ENCODE measurements at regions not wholly inside any gene's neighbourhood (a gene's known extent, or its start where the extent isn't known, plus 50 kb on each side); places are given as distances from the start of the nearest gene placed in this dataset.

GRCh38 chr4:111678479-111678878 is 466.8 kb upstream of the FAM241A start:
- TF ChIP-seq CTCF (IDR thresholded peaks at IDR 0.05) (no peak), EP300 (IDR thresholded peaks at IDR 0.05) (no peak), POLR2A (IDR thresholded peaks at IDR 0.05) (no peak)
